ENCODE measurements at regions not wholly inside any gene's neighbourhood (a gene's known extent, or its start where the extent isn't known, plus 50 kb on each side); places are given as distances from the start of the nearest gene placed in this dataset.

- intact Hi-C loops (cut with DNase I; ENCODE audit: low total_unique reads): no loop called here
- no peak for DNase-seq
- H3K4me1 ChIP-seq: peaks cover 0 to 3% (median 1%) of the 10 kb centered on the region in 4 donors
- H3K36me3 ChIP-seq: no peaks in the 10 kb centered on the region
- no peak overlapping the region for H3K27ac ChIP-seq
- H3K4me3 ChIP-seq: no peak overlapping the region
- H3K27me3 ChIP-seq: no peaks in the 10 kb centered on the region
- H3K9me3 ChIP-seq: no peaks in the 10 kb centered on the region
- no peak for TF ChIP-seq CTCF (IDR thresholded peaks at IDR 0.05)
Observed at GRCh38 chr1:244998717-244999346, 134.5 kb upstream of the HNRNPU start.

GRCh38 chr1:244995602-244996400 lies 131.5 kb upstream of the HNRNPU start:
- no peak overlapping the region for H3K4me3 ChIP-seq
- no peak for DNase-seq
- no peaks in the 10 kb centered on the region for H3K9me3 ChIP-seq
- no peaks in the 10 kb centered on the region for H3K27me3 ChIP-seq
- intact Hi-C loops (cut with DNase I; ENCODE audit: low total_unique reads): no loop called here
- TF ChIP-seq CTCF (IDR thresholded peaks at IDR 0.05): no peak
- no peaks in the 10 kb centered on the region for H3K4me1 ChIP-seq
- H3K36me3 ChIP-seq: no peaks in the 10 kb centered on the region
- H3K27ac ChIP-seq: no peak overlapping the region

- Histone ChIP-seq H3K4me3 (no peak overlapping the region), H3K27ac (no peak overlapping the region), H3K36me3 (no peaks in the 10 kb centered on the region), H3K9me3 (no peaks in the 10 kb centered on the region), H3K4me1 (no peaks in the 10 kb centered on the region), H3K27me3 (no peaks in the 10 kb centered on the region)
- TF ChIP-seq CTCF (IDR thresholded peaks at IDR 0.05): no peak
- intact Hi-C loops (cut with DNase I; ENCODE audit: low total_unique reads): no loop called here
- no peak for DNase-seq
Observed at GRCh38 chr1:244992833-244993232, 128.5 kb upstream of the HNRNPU start.

GRCh38 chr1:244989813-244990212 lies 125.5 kb upstream of the HNRNPU start:
- Histone ChIP-seq H3K27me3 (no peaks in the 10 kb centered on the region), H3K9me3 (no peaks in the 10 kb centered on the region), H3K27ac (no peak overlapping the region), H3K36me3 (no peaks in the 10 kb centered on the region), H3K4me3 (no peak overlapping the region), H3K4me1 (no peaks in the 10 kb centered on the region)
- intact Hi-C loops (cut with DNase I; ENCODE audit: low total_unique reads): no loop called here
- no peak for DNase-seq
- TF ChIP-seq CTCF (IDR thresholded peaks at IDR 0.05): no peak

- Histone ChIP-seq H3K27ac (no peak overlapping the region), H3K36me3 (no peaks in the 10 kb centered on the region)
- intact Hi-C loops (cut with DNase I; ENCODE audit: low total_unique reads): no loop called here
Observed at GRCh38 chr1:244988521-244988920, 124.2 kb upstream of the HNRNPU start.

More at GRCh38 chr1:244988521-244988920, 124.2 kb upstream of the HNRNPU start:
- no peak for DNase-seq
- Histone ChIP-seq H3K27me3 (no peaks in the 10 kb centered on the region), H3K9me3 (no peaks in the 10 kb centered on the region), H3K4me1 (no peaks in the 10 kb centered on the region), H3K4me3 (no peak overlapping the region)
- TF ChIP-seq CTCF (IDR thresholded peaks at IDR 0.05): no peak

Data from tibial artery (tissue), 4 donors.